Glutamatergic neuron (in vitro differentiated cells): ENCODE measurements at regions not wholly inside any gene's neighbourhood (a gene's known extent, or its start where the extent isn't known, plus 50 kb on each side); places are given as distances from the start of the nearest gene placed in this dataset.
"Not testable (repeated sequence)": the region's sequence is repeated elsewhere in the genome, so short reads cannot be mapped to it uniquely, and the experiment has no call there.

ENCODE experiments used
- DNase-seq: peaks from one replicate; pipeline ENCODE4 v3.0.0; 2022
- H3K27ac Mint-ChIP-seq: one replicate; pipeline ENCODE4 v1.8.0; 2020; ENCODE audit warnings: mild to moderate bottlenecking, mixed read lengths, inconsistent platforms; ENCODE audit not compliant: unreplicated experiment
- H3K27me3 Mint-ChIP-seq: one replicate; pipeline ENCODE4 v1.8.0; 2020; ENCODE audit warnings: mild to moderate bottlenecking, moderate library complexity, mixed read lengths, inconsistent platforms; ENCODE audit not compliant: unreplicated experiment
- H3K36me3 Mint-ChIP-seq: one replicate; pipeline ENCODE4 v1.8.0; 2020; ENCODE audit warnings: mild to moderate bottlenecking, mixed read lengths, inconsistent platforms; ENCODE audit not compliant: unreplicated experiment
- H3K4me1 Mint-ChIP-seq: one replicate; pipeline ENCODE4 v1.8.0; 2020; ENCODE audit warnings: mild to moderate bottlenecking, low read depth, mixed read lengths, inconsistent platforms; ENCODE audit not compliant: unreplicated experiment
- H3K4me3 Mint-ChIP-seq: one replicate; pipeline ENCODE4 v1.8.0; 2020; ENCODE audit warnings: mild to moderate bottlenecking, mixed read lengths, inconsistent platforms; ENCODE audit not compliant: unreplicated experiment
- H3K9me3 Mint-ChIP-seq: one replicate; pipeline ENCODE4 v1.8.0; 2020; ENCODE audit warnings: mild to moderate bottlenecking, moderate library complexity, mixed read lengths, inconsistent platforms; ENCODE audit not compliant: unreplicated experiment
- CTCF ChIP-seq: fragments of 200-600 bp; sonication (generic); IDR thresholded peaks from one replicate; pipeline ENCODE4 v1.5.0; 2021; ENCODE audit not compliant: partially characterized antibody, unreplicated experiment

GRCh38 chr6:22173311-22173710 lies 123.5 kb downstream of the PRL start:
- peaks cover 7% of the 10 kb centered on the region for H3K27me3 Mint-ChIP-seq
- peaks cover 21% of the 10 kb centered on the region for H3K9me3 Mint-ChIP-seq
- H3K36me3 Mint-ChIP-seq = peaks cover 31% of the 10 kb centered on the region
- DNase-seq = no peak
- H3K4me3 Mint-ChIP-seq = no peak overlapping the region
- no peak overlapping the region for H3K27ac Mint-ChIP-seq
- no peak for TF ChIP-seq CTCF
- no peaks in the 10 kb centered on the region for H3K4me1 Mint-ChIP-seq

GRCh38 chr6:22180250-22180649 lies 116.6 kb downstream of the PRL start:
- not testable (repeated sequence) for H3K27ac Mint-ChIP-seq, H3K27me3 Mint-ChIP-seq, H3K4me3 Mint-ChIP-seq, DNase-seq, H3K4me1 Mint-ChIP-seq
- Mint-ChIP-seq H3K9me3 (peaks cover 11% of the 10 kb centered on the region), H3K36me3 (peaks cover 33% of the 10 kb centered on the region)

- Mint-ChIP-seq H3K4me1 (no peaks in the 10 kb centered on the region), H3K9me3 (peaks cover 11% of the 10 kb centered on the region), H3K27ac (no peak overlapping the region), H3K4me3 (no peak overlapping the region), H3K36me3 (peaks cover 33% of the 10 kb centered on the region), H3K27me3 (peaks cover 7% of the 10 kb centered on the region)
- DNase-seq = no peak
- TF ChIP-seq CTCF = no peak
Measured at GRCh38 chr6:22184371-22184770, 112.5 kb downstream of the PRL start.

- H3K9me3 Mint-ChIP-seq = no peaks in the 10 kb centered on the region
- H3K27me3 Mint-ChIP-seq = peaks cover 3% of the 10 kb centered on the region
- no peak overlapping the region for H3K4me3 Mint-ChIP-seq
- H3K4me1 Mint-ChIP-seq = no peaks in the 10 kb centered on the region
- TF ChIP-seq CTCF = no peak
- peaks cover 5% of the 10 kb centered on the region for H3K36me3 Mint-ChIP-seq
- no peak for DNase-seq
- H3K27ac Mint-ChIP-seq = no peak overlapping the region
Measured at GRCh38 chr6:22189946-22190345, 106.9 kb downstream of the PRL start.

- Mint-ChIP-seq H3K4me3 (no peak overlapping the region), H3K4me1 (no peaks in the 10 kb centered on the region), H3K36me3 (peaks cover 5% of the 10 kb centered on the region), H3K27me3 (no peaks in the 10 kb centered on the region), H3K27ac (no peak overlapping the region), H3K9me3 (no peaks in the 10 kb centered on the region)
- no peak for TF ChIP-seq CTCF
- no peak for DNase-seq
Measured at GRCh38 chr6:22194188-22194921, 102.5 kb downstream of the PRL start.
